Kidney (tissue), 13 donors: ENCODE measurements at regions not wholly inside any gene's neighbourhood (a gene's known extent, or its start where the extent isn't known, plus 50 kb on each side); places are given as distances from the start of the nearest gene placed in this dataset.

Experiments used
- DNase-seq, 5 donors: peaks; one replicate each; pipeline ENCODE4 v3.0.0-alpha.2; 2013 to 2020
- FAIRE-seq: peaks from 2 replicates; lab custom pipeline; 2012; peaks lifted over from hg19 to GRCh38; lab: Jason Lieb, UNC
- H3K27ac ChIP-seq, 2 donors: one replicate each; pipeline ENCODE4 v1.7.0; 2013; ENCODE audit warnings: low read depth in 2 of 2, low read length in 2 of 2, inconsistent platforms in 1 of 2
- H3K27me3 ChIP-seq: one replicate; pipeline ENCODE4 v1.7.1; 2013; ENCODE audit warnings: low read length, inconsistent platforms; ENCODE audit not compliant: control insufficient read depth, insufficient read depth
- H3K36me3 ChIP-seq, 3 donors: one replicate each; pipeline versions ENCODE4 v1.7.0 to v1.7.1; 2013; ENCODE audit warnings: low read length in 3 of 3, control low read depth in 1 of 3, inconsistent platforms in 1 of 3; ENCODE audit not compliant: insufficient read depth in 3 of 3, control insufficient read depth in 2 of 3
- H3K4me1 ChIP-seq, 3 donors: one replicate each; pipeline versions ENCODE4 v1.7.0 to v1.7.1; 2013; ENCODE audit warnings: low read length in 3 of 3, inconsistent platforms in 1 of 3, low read depth in 1 of 3; ENCODE audit not compliant: control insufficient read depth in 2 of 3, insufficient read depth in 2 of 3
- H3K4me3 ChIP-seq, 3 donors: one replicate each; pipeline versions ENCODE4 v1.7.0 to v1.8.1; 2013; ENCODE audit warnings: low read length in 3 of 3, control low read depth in 1 of 3, inconsistent platforms in 1 of 3
- H3K9ac ChIP-seq, 3 donors: one replicate each; pipeline versions ENCODE4 v1.7.0 to v1.7.1; 2013; ENCODE audit warnings: low read length in 3 of 3, control low read depth in 1 of 3, inconsistent platforms in 1 of 3
- H3K9me3 ChIP-seq, 3 donors: one replicate each; pipeline versions ENCODE4 v1.7.0 to v1.7.1; 2013; ENCODE audit warnings: low read length in 3 of 3, control low read depth in 1 of 3, inconsistent platforms in 1 of 3; ENCODE audit not compliant: control insufficient read depth in 2 of 3, insufficient read depth in 1 of 3
- intact Hi-C: fragments of 100-400 bp; cut with DNase I; formaldehyde crosslinking; loops from one replicate; pipeline ENCODE4 v1.11.1; 2022
- TF ChIP-seq, protein P1 (sequence below): IDR thresholded peaks from 3 replicates; pipeline ENCODE4 v1.5.1; 2012; ENCODE audit warnings: mild to moderate bottlenecking, moderate library complexity, borderline replicate concordance; ENCODE audit not compliant: insufficient read depth; ENCODE audit errors: extremely low read depth
- donor health status: control.
- donor health status: control.
- donor health status: control.
- donor health status: control.
- donor health status: control.
- donor health status: DM: yes; HTN: yes; CAD: no.
- donor health status: Normal renal cell carcinoma (clear cell type).

- no peak overlapping the region for H3K4me3 ChIP-seq
- H3K27ac ChIP-seq, result no peak overlapping the region
- H3K36me3 ChIP-seq, result no peaks in the 10 kb centered on the region
- no peaks in the 10 kb centered on the region for H3K4me1 ChIP-seq
- no peak overlapping the region for H3K9ac ChIP-seq
- no peaks in the 10 kb centered on the region for H3K9me3 ChIP-seq
- H3K27me3 ChIP-seq, result no peaks in the 10 kb centered on the region
- TF ChIP-seq, protein P1, sequence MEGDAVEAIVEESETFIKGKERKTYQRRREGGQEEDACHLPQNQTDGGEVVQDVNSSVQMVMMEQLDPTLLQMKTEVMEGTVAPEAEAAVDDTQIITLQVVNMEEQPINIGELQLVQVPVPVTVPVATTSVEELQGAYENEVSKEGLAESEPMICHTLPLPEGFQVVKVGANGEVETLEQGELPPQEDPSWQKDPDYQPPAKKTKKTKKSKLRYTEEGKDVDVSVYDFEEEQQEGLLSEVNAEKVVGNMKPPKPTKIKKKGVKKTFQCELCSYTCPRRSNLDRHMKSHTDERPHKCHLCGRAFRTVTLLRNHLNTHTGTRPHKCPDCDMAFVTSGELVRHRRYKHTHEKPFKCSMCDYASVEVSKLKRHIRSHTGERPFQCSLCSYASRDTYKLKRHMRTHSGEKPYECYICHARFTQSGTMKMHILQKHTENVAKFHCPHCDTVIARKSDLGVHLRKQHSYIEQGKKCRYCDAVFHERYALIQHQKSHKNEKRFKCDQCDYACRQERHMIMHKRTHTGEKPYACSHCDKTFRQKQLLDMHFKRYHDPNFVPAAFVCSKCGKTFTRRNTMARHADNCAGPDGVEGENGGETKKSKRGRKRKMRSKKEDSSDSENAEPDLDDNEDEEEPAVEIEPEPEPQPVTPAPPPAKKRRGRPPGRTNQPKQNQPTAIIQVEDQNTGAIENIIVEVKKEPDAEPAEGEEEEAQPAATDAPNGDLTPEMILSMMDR, result no peak
- DNase-seq, result no peak
- intact Hi-C loops, result no loop called here
- FAIRE-seq, result no peak
These were observed 515.9 kb downstream of the CD83 start for GRCh38 chr6:14633479-14633878.

GRCh38 chr6:14634072-14634471, 516.5 kb downstream of the CD83 start:
- no peaks in the 10 kb centered on the region for H3K9me3 ChIP-seq
- intact Hi-C loops, result no loop called here
- H3K36me3 ChIP-seq, result no peaks in the 10 kb centered on the region
- H3K27me3 ChIP-seq, result no peaks in the 10 kb centered on the region
- H3K4me1 ChIP-seq, result peaks cover 0 to 2% (median 0%) of the 10 kb centered on the region in 3 donors
- FAIRE-seq, result no peak
- no peak overlapping the region for H3K27ac ChIP-seq
- H3K9ac ChIP-seq, result no peak overlapping the region
- DNase-seq, result no peak
- TF ChIP-seq, protein P1, result no peak
- H3K4me3 ChIP-seq, result no peak overlapping the region

DNA sequence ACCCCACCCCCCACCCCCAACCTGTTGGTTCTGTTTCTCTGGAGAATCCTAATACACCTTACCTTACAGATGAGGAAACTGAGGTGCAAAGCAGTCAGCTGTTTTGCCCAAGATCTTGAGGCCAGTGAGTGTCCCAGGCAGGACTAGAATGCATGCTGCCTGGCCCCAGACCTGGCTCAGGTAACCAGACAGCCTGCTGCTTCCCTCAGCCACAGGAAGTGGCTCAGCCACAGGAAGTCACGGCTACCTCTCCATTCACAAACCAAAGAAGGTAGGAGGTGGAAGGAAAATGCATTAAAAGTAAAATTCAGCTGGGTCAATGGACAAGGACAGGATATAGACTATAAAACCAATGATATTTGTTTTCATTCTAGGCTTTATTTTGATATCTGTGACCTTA, 517.6 kb downstream of the CD83 start:
- Histone ChIP-seq H3K36me3 (no peaks in the 10 kb centered on the region), H3K9ac (no peak overlapping the region), H3K4me3 (no peak overlapping the region), H3K4me1 (peaks cover 0 to 9% (median 2%) of the 10 kb centered on the region in 3 donors), H3K27ac (no peak overlapping the region), H3K9me3 (no peaks in the 10 kb centered on the region), H3K27me3 (no peaks in the 10 kb centered on the region)
- intact Hi-C loops, result no loop called here
- FAIRE-seq (no peak), DNase-seq (no peak)
- TF ChIP-seq, protein P1, result no peak
